Keratinocyte (primary cell): ENCODE measurements at regions not wholly inside any gene's neighbourhood (a gene's known extent, or its start where the extent isn't known, plus 50 kb on each side); places are given as distances from the start of the nearest gene placed in this dataset.

ENCODE experiments used
- DNase-seq: peaks from one replicate; pipeline ENCODE4 v3.0.0-alpha.2; 2011; ENCODE audit warnings: low read depth, missing footprints, low spot score
- FAIRE-seq: peaks from 2 replicates; lab custom pipeline; 2011; peaks lifted over from hg19 to GRCh38; lab: Jason Lieb, UNC
- H2AFZ ChIP-seq: 2 replicates; pipeline ENCODE4 v1.6.0; 2012; ENCODE audit warnings: low read length, control low read depth, inconsistent platforms; ENCODE audit not compliant: control insufficient read depth
- H3K27ac ChIP-seq: 2 replicates; pipeline ENCODE4 v1.5.1; 2011; ENCODE audit warnings: low read length; ENCODE audit not compliant: control insufficient read depth, insufficient read depth
- H3K27me3 ChIP-seq: 3 replicates; pipeline ENCODE4 v1.6.0; 2011; ENCODE audit warnings: low read length; ENCODE audit not compliant: control insufficient read depth, insufficient read depth; ENCODE audit errors: extremely low read depth
- H3K36me3 ChIP-seq, 2 experiments: 2 replicates in 1 of 2; 3 replicates in 1 of 2; pipeline ENCODE4 v1.5.1; 2011; ENCODE audit warnings: low read length in 2 of 2, mild to moderate bottlenecking in 1 of 2; ENCODE audit not compliant: control insufficient read depth in 2 of 2, insufficient read depth in 2 of 2; ENCODE audit errors: extremely low read depth in 1 of 2
- H3K4me1 ChIP-seq: 3 replicates; pipeline ENCODE4 v1.5.1; 2011; ENCODE audit warnings: low read length; ENCODE audit not compliant: control insufficient read depth, insufficient read depth; ENCODE audit errors: extremely low read depth
- H3K4me2 ChIP-seq: 3 replicates; pipeline ENCODE4 v1.6.0; 2011; ENCODE audit warnings: low read depth, low read length; ENCODE audit not compliant: control insufficient read depth, insufficient read depth; ENCODE audit errors: extremely low read depth
- H3K4me3 ChIP-seq, 3 experiments: fragments of 200-600 bp in 1 of 3; sonication (generic) in 1 of 3; 2 replicates in 2 of 3; 3 replicates in 1 of 3; pipeline ENCODE4 v1.5.1; 2011 to 2016; ENCODE audit warnings: low read length in 3 of 3, mild to moderate bottlenecking in 3 of 3, control low read depth in 2 of 3, inconsistent platforms in 1 of 3, low read depth in 1 of 3, mixed read lengths in 1 of 3, mixed run types in 1 of 3, moderate library complexity in 1 of 3; ENCODE audit not compliant: control insufficient read depth in 2 of 3, insufficient read depth in 2 of 3; ENCODE audit errors: extremely low read depth in 1 of 3
- H3K79me2 ChIP-seq: 2 replicates; pipeline ENCODE4 v1.6.0; 2012; ENCODE audit warnings: low read length; ENCODE audit not compliant: control insufficient read depth, insufficient read depth
- H3K9ac ChIP-seq: 3 replicates; pipeline ENCODE4 v1.6.0; 2011; ENCODE audit warnings: low read length; ENCODE audit not compliant: control insufficient read depth, insufficient read depth; ENCODE audit errors: extremely low read depth
- H3K9me1 ChIP-seq: 3 replicates; pipeline ENCODE4 v1.6.0; 2011; ENCODE audit warnings: low read length; ENCODE audit not compliant: control insufficient read depth, insufficient read depth; ENCODE audit errors: extremely low read depth
- H3K9me3 ChIP-seq: 2 replicates; pipeline ENCODE4 v1.5.1; 2012; ENCODE audit warnings: low read depth, low read length; ENCODE audit not compliant: control insufficient read depth
- H4K20me1 ChIP-seq: 3 replicates; pipeline ENCODE4 v1.6.0; 2011; ENCODE audit warnings: low read length; ENCODE audit not compliant: control insufficient read depth, insufficient read depth; ENCODE audit errors: extremely low read depth
- CTCF ChIP-seq, 3 experiments: IDR thresholded peaks in 1 of 3; conservative IDR thresholded peaks in 1 of 3; optimal IDR thresholded peaks in 1 of 3; 2 replicates in 2 of 3; 3 replicates in 1 of 3; pipeline versions ENCODE3 to v1.5.1; 2011; ENCODE audit warnings: low read length in 3 of 3, mild to moderate bottlenecking in 3 of 3, moderate library complexity in 2 of 3, control low read depth in 1 of 3, inconsistent platforms in 1 of 3; ENCODE audit not compliant: insufficient read depth in 2 of 3; ENCODE audit errors: extremely low read depth in 1 of 3
- EZH2 ChIP-seq: IDR thresholded peaks from one replicate; pipeline ENCODE4 v1.6.1; 2012; ENCODE audit warnings: inconsistent platforms, mild to moderate bottlenecking, low read length, moderate library complexity
- dilution Hi-C: fragments of 300-500 bp; cut with MboI; formaldehyde crosslinking; loops from one replicate; pipeline ENCODE4 v1.7.0; 2020; ENCODE audit warnings: low sequenced_read_pairs; ENCODE audit not compliant: extremely low pct_ligation_motif_present

DNA sequence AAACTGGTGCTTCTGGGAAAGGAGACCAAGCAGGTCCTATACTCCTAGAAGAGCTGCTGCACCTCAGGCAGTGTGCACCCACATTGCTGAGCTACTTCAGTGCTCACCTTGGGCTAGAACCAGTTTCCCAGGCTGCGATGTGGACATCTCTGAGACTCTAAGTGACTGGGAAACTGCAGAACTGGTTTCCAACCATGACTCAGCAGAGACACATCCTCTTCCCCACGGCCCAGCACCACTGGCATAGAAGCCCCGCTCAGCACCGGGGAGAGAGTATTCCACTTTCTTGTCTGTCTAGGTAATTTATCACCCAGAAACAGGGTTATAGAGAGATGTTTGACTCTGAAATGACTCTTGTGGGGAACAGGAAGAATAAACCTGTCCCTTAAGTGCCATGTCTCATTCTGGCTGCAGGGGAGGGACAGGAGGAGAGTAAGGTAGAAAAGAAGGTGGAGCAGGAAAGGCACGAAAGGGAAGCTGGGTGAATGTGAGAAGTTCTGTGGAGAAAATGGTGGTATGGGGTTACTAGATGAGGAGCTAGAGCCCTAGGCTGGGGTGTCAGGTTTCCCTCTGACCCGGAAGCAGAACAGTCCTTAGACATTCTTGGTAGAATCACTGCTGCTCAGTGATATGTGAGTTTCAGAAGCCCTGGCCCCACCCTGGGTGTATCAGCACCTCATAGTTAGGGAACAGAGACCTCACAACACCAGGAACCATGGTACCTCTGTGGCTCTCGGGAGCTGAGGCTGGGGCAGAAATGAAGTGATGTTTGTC lies 340.4 kb upstream of the NCAM1 start:
- H3K9ac ChIP-seq = peak overlapping the region; percentile 28
- FAIRE-seq (peak; percentile 79), DNase-seq (no peak)
- H2AFZ ChIP-seq = peak overlapping the region; percentile 62
- no peaks in the 10 kb centered on the region for H3K36me3 ChIP-seq
- no peak overlapping the region for H3K4me3 ChIP-seq
- no peaks in the 10 kb centered on the region for H4K20me1 ChIP-seq
- H3K79me2 ChIP-seq = no peaks in the 10 kb centered on the region
- dilution Hi-C loops = no loop called here
- H3K4me1 ChIP-seq = peaks cover 12% of the 10 kb centered on the region
- TF ChIP-seq CTCF (optimal IDR thresholded peaks at IDR 0.05 in 1 of 3, IDR thresholded peaks at IDR 0.05 in 1 of 3, conservative IDR thresholded peaks at IDR 0.05 in 1 of 3; ENCODE audit: extremely low read depth in 1 of 3, insufficient read depth in 2 of 3, low read length in 3 of 3) (no peak), EZH2 (no peak)
- peak overlapping the region; percentile 33 for H3K27ac ChIP-seq
- H3K4me2 ChIP-seq = peak overlapping the region; percentile 49
- H3K27me3 ChIP-seq = no peaks in the 10 kb centered on the region
- no peaks in the 10 kb centered on the region for H3K9me3 ChIP-seq
- H3K9me1 ChIP-seq = no peaks in the 10 kb centered on the region

DNA sequence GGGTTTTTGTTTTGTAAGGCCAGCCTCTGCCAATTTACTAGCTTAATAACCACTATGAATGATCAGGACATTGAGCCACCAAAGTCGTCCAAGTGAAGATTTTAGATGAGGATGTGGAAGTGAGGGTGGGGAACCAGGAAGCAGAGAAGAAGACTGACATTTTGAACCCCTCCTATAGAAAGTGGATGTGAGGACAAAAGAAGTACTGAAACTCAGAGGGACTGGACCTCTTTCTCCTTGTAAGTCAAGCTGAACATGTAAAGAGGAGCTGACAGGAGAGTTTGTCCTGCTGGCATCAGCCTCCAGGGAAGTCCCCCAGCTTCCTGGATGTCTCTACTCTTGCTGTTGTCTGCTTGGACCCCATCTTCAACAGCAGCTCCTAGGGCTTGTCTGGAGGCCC lies 338.2 kb upstream of the NCAM1 start:
- FAIRE-seq (no peak), DNase-seq (no peak)
- no peak overlapping the region for H3K27ac ChIP-seq
- peaks cover 18% of the 10 kb centered on the region for H3K4me1 ChIP-seq
- H3K4me3 ChIP-seq = no peak overlapping the region
- H3K9me1 ChIP-seq = no peaks in the 10 kb centered on the region
- H3K27me3 ChIP-seq = no peaks in the 10 kb centered on the region
- no peaks in the 10 kb centered on the region for H3K36me3 ChIP-seq
- H3K9me3 ChIP-seq = no peaks in the 10 kb centered on the region
- no peak overlapping the region for H3K9ac ChIP-seq
- dilution Hi-C loops = no loop called here
- TF ChIP-seq EZH2 (no peak), CTCF (optimal IDR thresholded peaks at IDR 0.05 in 1 of 3, IDR thresholded peaks at IDR 0.05 in 1 of 3, conservative IDR thresholded peaks at IDR 0.05 in 1 of 3; ENCODE audit: extremely low read depth in 1 of 3, insufficient read depth in 2 of 3, low read length in 3 of 3) (no peak)
- H3K4me2 ChIP-seq = no peak overlapping the region
- no peaks in the 10 kb centered on the region for H3K79me2 ChIP-seq
- H4K20me1 ChIP-seq = no peaks in the 10 kb centered on the region
- H2AFZ ChIP-seq = no peak overlapping the region
